AG20443 (cell line): ENCODE measurements at regions not wholly inside any gene's neighbourhood (a gene's known extent, or its start where the extent isn't known, plus 50 kb on each side); places are given as distances from the start of the nearest gene placed in this dataset.

ENCODE experiments used
- DNase-seq: peaks from one replicate; pipeline ENCODE4 v3.0.0; 2012; ENCODE audit warnings: low spot score, mixed read lengths

- no peak for DNase-seq
Measured at GRCh38 chr16:49078104-49078503, 203.5 kb downstream of the CBLN1 start.

GRCh38 chr16:49075709-49076108 lies 205.9 kb downstream of the CBLN1 start:
- DNase-seq = no peak

- DNase-seq = no peak
Measured at GRCh38 chr16:49068224-49068623, 213.4 kb downstream of the CBLN1 start.

GRCh38 chr16:49067776-49068175 lies 213.9 kb downstream of the CBLN1 start:
- DNase-seq = no peak

GRCh38 chr16:49061137-49061714 lies 220.4 kb downstream of the CBLN1 start:
- no peak for DNase-seq

- no peak for DNase-seq
Measured at GRCh38 chr16:49060728-49061127, 220.9 kb downstream of the CBLN1 start.

GRCh38 chr16:49058382-49058781 lies 223.3 kb downstream of the CBLN1 start:
- DNase-seq = no peak

- DNase-seq = no peak
Measured at GRCh38 chr16:49057936-49058335, 223.7 kb downstream of the CBLN1 start.

GRCh38 chr16:49057391-49057790 lies 224.2 kb downstream of the CBLN1 start:
- DNase-seq = no peak

GRCh38 chr16:49056546-49056945 lies 225.1 kb downstream of the CBLN1 start:
- no peak for DNase-seq

- no peak for DNase-seq
Measured at GRCh38 chr16:49055824-49056545, 225.7 kb downstream of the CBLN1 start.

GRCh38 chr16:49055291-49055690 lies 226.3 kb downstream of the CBLN1 start:
- no peak for DNase-seq

- no peak for DNase-seq
Measured at GRCh38 chr16:49054606-49055005, 227.0 kb downstream of the CBLN1 start.

GRCh38 chr16:49052846-49053245 lies 228.8 kb downstream of the CBLN1 start:
- no peak for DNase-seq

GRCh38 chr16:49051576-49051975 lies 230.1 kb downstream of the CBLN1 start:
- DNase-seq = no peak

GRCh38 chr16:49050607-49051006 lies 231.0 kb downstream of the CBLN1 start:
- no peak for DNase-seq

GRCh38 chr16:49049644-49050043 lies 232.0 kb downstream of the CBLN1 start:
- DNase-seq = no peak

GRCh38 chr16:49049191-49049590 lies 232.4 kb downstream of the CBLN1 start:
- no peak for DNase-seq

GRCh38 chr16:49048557-49048956 lies 233.1 kb downstream of the CBLN1 start:
- no peak for DNase-seq

GRCh38 chr16:49036126-49036525 lies 245.5 kb downstream of the CBLN1 start:
- DNase-seq = no peak

GRCh38 chr16:49027420-49027819 lies 254.2 kb downstream of the CBLN1 start:
- DNase-seq = no peak

GRCh38 chr16:49026566-49027181 lies 255.0 kb downstream of the CBLN1 start:
- DNase-seq = no peak

GRCh38 chr16:49024896-49025295 lies 256.7 kb downstream of the CBLN1 start:
- DNase-seq = no peak

- DNase-seq = no peak
Measured at GRCh38 chr16:49024016-49024415, 257.6 kb downstream of the CBLN1 start.
